ENCODE measurements at regions not wholly inside any gene's neighbourhood (a gene's known extent, or its start where the extent isn't known, plus 50 kb on each side); places are given as distances from the start of the nearest gene placed in this dataset.

GRCh38 chr12:124698998-124699305 is 131.5 kb upstream of the NCOR2 start:
- H3K9ac ChIP-seq (ENCODE audit: low read depth, low read length) = no peak overlapping the region
- H3K4ac ChIP-seq (ENCODE audit: low read depth, low read length) = no peak overlapping the region
- no peaks in the 10 kb centered on the region for H3K36me3 ChIP-seq (ENCODE audit: control insufficient read depth, insufficient read depth, low read length)
- H3K14ac ChIP-seq (replicated peaks; ENCODE audit: low read depth, low read length) = no peak overlapping the region
- ChIA-PET POLR2A (ENCODE audit: unreplicated experiment) (interaction anchor here (0.5 kb wide), 1 partner anchor 44 kb away, joined by 3 read pairs; no protein-coding TSS in a partner anchor), CTCF (interaction anchor here (0.6 kb wide), 1 partner anchor 504 kb away, joined by 3 read pairs; no protein-coding TSS in a partner anchor)
- H3K4me2 ChIP-seq (ENCODE audit: low read depth, low read length) = no peak overlapping the region
- no peak overlapping the region for H3K4me3 ChIP-seq (ENCODE audit: insufficient read depth, low read depth, low read length)
- H3K9me1 ChIP-seq (ENCODE audit: insufficient read depth, low read length) = no peaks in the 10 kb centered on the region
- peaks cover 10% of the 10 kb centered on the region for H3K4me1 ChIP-seq (ENCODE audit: control insufficient read depth, insufficient read depth, low read length)
- H2BK5ac ChIP-seq (ENCODE audit: low read depth, low read length, poor library complexity, severe bottlenecking) = no peak overlapping the region
- no peak overlapping the region for H3K27ac ChIP-seq (ENCODE audit: insufficient read depth, low read length)
- H2AK5ac ChIP-seq (ENCODE audit: low read depth, low read length) = no peak overlapping the region
- ATAC-seq (ENCODE audit: low read depth) = no peak
- no peak overlapping the region for H2BK20ac ChIP-seq (ENCODE audit: low read depth, low read length)
- H3K23ac ChIP-seq (ENCODE audit: low read depth, low read length) = no peak overlapping the region
- dilution Hi-C loops (cut with HindIII; ENCODE audit: low sequenced_read_pairs, unreplicated experiment) = no loop called here
- no peak for DNase-seq
- no peak overlapping the region for H4K91ac ChIP-seq (ENCODE audit: insufficient read depth, low read depth, low read length)
- no peaks in the 10 kb centered on the region; the same call in 1 of the 2 replicates for H3K27me3 ChIP-seq (ENCODE audit: control insufficient read depth, insufficient read depth, low read length)
- H3K56ac ChIP-seq (ENCODE audit: extremely low read depth, insufficient read depth, low read length) = no peak overlapping the region
- H2AFZ ChIP-seq (replicated peaks; ENCODE audit: low read length, poor library complexity) = no peak overlapping the region
- BruUV-seq (replicated peaks) = no TSS peak
- H3K18ac ChIP-seq (ENCODE audit: low read depth, low read length) = no peak overlapping the region
- 100% methylated on average over 2 of the region's 6 CpGs; no CpG with 5 or more reads in 1 of the 2 experiments for WGBS, 2 experiments (ENCODE audit: extremely low coverage in 2 of 2, insufficient read length in 1 of 2)
- no peaks in the 10 kb centered on the region for H3K9me3 ChIP-seq (ENCODE audit: control insufficient read depth, insufficient read depth, low read length)
- H4K20me1 ChIP-seq (ENCODE audit: insufficient read depth, low read length) = no peaks in the 10 kb centered on the region
- no peak overlapping the region for H2BK120ac ChIP-seq (ENCODE audit: low read depth, low read length)
- in situ Hi-C loops (cut with MboI; ENCODE audit: low sequenced_read_pairs) = no loop called here
- H2AK9ac ChIP-seq (replicated peaks; ENCODE audit: low read depth, low read length, poor library complexity) = no peak overlapping the region
- H2BK15ac ChIP-seq (ENCODE audit: low read depth, low read length) = no peak overlapping the region
- TF ChIP-seq, protein P1, sequence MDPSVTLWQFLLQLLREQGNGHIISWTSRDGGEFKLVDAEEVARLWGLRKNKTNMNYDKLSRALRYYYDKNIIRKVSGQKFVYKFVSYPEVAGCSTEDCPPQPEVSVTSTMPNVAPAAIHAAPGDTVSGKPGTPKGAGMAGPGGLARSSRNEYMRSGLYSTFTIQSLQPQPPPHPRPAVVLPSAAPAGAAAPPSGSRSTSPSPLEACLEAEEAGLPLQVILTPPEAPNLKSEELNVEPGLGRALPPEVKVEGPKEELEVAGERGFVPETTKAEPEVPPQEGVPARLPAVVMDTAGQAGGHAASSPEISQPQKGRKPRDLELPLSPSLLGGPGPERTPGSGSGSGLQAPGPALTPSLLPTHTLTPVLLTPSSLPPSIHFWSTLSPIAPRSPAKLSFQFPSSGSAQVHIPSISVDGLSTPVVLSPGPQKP (IDR thresholded peaks at IDR 0.05; ENCODE audit: borderline replicate concordance, low read depth, low read length) = no peak
- TF ChIP-seq CHD1 (IDR thresholded peaks at IDR 0.05; ENCODE audit: low read depth, low read length) = no peak
- TF ChIP-seq CEBPB (IDR thresholded peaks at IDR 0.05; ENCODE audit: low read depth, low read length) = no peak
- intact Hi-C loops (cut with micrococcal nuclease) = no loop called here
- H4K8ac ChIP-seq (ENCODE audit: low read depth in 2 of 2, low read length in 2 of 2) = no peak overlapping the region
- no peaks in the 10 kb centered on the region for H3K79me1 ChIP-seq (ENCODE audit: low read depth in 1 of 2, low read length in 2 of 2)
- H4K5ac ChIP-seq (ENCODE audit: low read depth, low read length) = no peak overlapping the region

Measured in IMR-90 (cell line).